HS-5 (cell line): ENCODE measurements at regions not wholly inside any gene's neighbourhood (a gene's known extent, or its start where the extent isn't known, plus 50 kb on each side); places are given as distances from the start of the nearest gene placed in this dataset.
"Not testable (repeated sequence)": the region's sequence is repeated elsewhere in the genome, so short reads cannot be mapped to it uniquely, and the experiment has no call there.

ENCODE experiments used
- DNase-seq: peaks from one replicate; pipeline ENCODE4 v3.0.0-alpha.2; 2012; ENCODE audit warnings: low read depth

DNA sequence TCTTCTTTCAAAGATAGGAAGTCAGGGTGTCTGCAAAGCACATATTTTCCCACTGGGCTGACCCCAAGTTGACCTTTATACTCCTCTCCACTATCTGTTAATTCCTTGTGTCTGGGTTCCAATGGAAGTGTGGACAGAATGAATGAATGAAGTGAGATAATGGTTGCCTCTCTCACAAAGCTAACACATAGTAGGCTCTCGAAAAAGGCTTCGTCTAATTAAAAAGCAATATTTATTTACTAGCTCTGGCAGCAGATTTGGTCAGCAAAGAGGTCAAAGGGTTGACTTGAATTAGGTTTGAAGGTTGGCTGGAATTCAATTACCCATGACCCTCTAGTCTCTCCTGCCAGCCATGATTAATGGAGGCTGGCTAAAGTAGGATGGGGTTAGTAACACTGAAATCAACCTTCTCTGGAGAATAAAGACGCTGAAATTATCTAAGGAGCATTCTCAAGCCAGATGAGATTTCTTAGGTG lies 280.3 kb upstream of the KLF3 start:
- DNase-seq, result no peak

DNA sequence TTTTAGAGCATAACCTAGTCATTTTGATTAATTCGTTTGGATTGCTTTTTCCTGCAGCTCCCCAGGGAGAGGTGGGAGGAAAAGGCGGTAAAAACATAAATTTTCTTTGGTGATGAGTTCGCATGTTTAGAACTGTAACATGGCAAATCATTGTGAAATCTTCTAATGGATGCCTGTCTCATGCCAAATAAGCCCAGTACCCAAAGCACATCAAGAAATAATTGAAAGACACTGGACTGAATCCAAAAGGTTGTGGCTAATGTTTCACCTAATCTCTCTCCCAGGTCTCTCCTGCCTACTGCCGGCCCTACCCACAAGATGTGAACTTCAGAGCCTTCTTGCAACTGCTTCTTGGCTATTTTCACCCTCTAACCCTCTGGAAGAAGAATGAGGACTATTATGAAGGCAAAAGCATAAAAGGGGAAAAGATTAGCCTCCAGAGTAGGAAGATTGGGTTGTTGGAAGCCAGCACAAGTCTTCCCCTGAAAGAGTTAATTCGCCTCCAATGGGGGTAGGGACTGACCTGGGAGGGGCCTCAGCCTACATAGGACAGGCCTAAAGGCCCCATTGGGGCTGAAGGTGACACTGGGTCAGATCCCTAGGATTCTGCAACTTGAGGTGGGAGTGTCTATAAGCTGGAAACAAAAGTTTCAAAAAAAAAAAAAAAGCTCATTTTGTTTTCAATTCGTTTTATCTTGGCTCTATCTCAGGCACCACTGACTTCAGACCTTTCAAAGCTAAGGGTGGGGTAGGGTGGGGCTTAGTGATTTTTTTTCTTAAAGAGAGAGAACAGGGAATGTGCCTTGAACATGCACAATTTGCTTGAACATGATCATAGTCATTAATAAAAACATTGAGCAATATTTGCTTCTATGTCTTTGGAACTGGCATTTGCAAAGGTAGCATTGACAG lies 278.6 kb upstream of the KLF3 start:
- no peak for DNase-seq

DNA sequence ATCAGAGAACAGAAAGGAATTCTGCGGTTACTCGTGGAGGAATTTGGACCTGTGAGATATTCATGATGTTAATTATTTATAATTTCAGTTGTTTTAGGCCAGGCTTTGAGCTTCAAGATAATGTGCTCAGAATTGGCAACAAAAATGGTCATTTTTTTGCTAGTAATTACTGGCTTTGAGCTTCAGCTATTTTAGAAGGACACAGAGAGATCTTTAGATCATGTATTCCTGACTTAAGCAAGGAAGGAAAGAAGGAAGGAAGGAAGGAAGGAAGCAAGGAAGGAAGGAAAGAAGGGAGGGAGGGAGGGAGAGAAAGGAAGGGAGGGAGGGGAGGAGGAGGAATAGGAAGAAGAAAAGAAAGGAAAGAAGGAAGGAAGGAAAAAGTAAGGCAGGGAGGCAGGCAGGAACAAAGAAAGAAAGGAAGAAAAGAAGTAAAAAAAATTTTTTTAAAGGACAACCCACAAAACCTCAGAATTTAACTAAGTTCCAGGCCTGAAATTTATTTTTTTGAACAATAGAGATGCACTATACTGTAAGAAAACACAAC lies 277.9 kb upstream of the KLF3 start:
- DNase-seq, result no peak

DNA sequence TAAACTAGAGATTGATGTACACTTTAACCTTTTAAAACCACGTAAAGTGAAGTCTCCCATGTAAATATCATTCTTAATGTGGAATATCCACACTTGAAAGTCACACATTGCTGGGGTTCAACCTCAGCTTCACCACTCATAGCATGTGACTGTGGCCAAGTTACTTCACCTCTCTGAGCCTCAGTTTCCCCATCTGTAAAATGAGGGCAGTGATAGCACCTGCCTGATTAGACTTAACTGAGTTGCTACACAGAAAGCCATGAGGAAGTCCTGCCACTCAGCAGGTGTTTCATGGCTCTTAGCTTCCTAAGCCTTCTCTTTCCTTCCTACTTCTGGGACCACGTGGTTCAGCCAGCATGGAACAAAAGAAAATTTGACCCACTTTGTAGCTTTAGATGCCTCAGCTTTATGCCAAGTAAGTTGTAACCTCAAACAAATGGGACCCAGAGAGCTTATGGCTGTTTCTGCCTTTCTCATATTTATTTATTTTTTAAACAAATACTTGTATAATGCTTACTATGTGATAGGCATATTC lies 277.3 kb upstream of the KLF3 start:
- no peak for DNase-seq

DNA sequence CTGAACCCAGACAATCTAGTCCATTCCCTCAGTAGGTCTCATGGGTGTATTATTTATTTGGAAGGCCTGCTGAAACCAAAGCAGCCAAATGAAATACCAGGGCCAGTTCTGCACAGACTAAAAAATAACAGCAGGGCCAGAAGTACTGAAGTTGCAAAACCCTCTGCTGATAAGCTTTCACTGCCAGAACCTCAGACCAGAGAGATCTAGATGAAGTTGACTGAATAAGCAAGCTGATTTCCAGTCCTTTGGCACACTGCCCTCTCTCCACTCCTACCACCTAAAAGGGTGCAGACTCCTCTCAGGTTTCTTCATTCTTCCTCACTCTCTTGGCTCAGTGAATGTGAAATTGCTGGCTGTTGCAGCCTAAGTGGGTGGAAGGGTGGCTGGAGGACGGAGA lies 276.7 kb upstream of the KLF3 start:
- no peak for DNase-seq

DNA sequence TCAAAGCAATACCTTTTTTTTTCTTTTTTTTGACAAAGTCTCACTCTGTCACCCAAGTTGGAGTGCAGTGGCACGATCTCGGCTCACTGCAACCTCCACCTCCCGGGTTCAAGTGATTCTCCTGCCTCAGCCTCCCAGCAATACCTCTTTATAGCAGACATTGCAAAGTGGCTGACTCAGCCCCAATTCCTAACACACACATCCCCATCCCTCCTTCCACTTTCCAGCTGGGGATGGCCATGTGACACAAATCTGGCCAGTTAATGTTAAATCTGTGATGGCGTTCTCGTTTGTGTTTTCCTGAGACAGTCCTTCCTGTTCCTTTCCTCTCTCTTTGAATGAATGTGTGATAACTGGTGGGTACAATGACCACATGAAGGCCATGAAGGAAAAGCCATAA lies 276.2 kb upstream of the KLF3 start:
- no peak for DNase-seq

DNA sequence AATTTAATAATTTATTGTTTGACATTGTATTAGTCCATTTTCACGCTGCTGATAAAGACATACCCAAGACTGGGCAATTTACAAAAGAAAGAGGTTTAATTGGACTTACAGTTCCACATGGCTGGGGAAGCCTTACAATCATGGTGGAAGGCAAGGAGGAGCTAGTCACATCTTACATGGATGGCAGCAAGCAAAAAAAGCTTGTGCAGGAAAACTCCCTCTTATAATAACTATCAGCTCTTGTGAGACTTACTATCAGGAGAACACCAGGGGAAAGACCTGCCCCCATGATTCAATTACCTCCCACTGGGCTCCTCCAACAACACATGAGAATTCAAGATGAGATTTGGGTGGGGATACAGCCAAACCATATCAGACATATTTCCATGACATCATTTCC lies 275.1 kb upstream of the KLF3 start:
- DNase-seq, result not testable (repeated sequence)

DNA sequence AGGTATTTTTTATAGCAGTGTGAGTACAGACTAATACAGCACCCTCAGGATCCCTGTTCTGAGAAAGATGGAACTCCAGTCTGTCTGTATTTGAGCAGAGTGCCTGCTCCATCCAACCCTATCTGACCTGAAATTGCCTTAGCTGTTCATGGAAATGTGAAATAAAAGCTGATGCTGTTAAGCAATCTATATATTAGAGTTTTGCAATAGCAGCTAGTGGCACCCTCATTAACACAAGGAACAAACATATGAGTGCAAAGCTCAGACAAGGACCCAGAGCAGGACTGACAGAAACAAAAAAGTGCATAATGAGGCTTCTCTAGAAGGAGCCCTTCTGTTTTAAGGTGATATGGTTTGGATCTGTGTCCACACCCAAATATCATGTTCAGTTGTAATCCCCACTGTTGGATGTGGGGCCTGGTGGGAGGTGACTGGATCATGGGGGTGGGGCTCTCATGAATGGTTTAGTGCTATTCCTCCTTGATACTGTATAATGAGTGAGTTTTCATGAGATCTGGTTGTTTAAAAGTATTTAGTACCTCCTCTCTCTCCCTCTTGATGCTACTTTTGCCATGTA lies 272.9 kb upstream of the KLF3 start:
- no peak for DNase-seq

DNA sequence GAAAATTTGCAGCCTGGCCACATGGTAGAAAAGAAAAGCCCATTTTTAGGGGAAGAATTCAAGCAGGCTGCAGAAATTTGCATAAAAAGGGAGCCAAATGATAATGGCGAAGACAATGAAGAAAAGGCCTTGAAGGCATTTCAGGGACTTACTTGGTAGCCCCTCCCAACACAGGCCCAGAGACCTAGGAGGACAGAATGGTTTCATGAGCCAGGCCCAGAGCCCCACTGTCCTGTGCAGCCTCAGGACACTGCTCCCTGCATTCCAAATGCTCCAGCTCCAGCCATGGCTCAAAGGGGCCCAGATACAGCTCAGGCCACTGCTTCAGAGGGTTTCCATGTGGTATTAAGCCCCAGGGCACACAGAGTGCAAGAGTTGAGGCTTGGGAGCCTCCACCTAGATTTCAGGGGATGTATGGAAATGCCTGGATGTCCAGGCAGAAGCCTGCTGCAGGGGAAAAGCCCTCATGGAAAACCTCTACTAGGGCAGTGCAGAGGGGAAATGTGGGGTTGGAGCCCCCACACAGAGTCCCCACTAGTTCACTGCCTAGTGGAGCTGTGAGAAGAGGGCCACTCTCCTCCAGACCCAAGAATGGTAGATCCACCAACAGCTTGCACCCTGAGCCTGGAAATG lies 271.7 kb upstream of the KLF3 start:
- DNase-seq, result no peak

DNA sequence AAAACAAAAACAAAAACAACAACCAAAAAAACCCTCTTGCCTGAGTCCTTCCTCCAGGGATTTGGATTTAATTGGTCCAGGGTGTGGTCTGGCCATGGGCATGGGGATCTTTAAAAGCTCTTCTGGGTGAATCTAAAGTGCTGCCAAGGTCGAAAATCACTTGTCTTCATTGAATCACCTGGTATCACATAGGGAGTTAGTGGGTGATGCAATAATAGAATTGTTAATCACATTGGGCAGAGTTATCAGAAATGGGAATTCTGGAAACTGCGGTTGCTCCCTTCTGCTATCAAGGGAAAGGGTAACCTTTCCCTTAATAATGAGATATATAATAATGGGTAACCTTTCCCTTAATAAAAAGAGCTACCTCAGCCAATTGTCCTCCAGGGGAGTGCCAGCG lies 267.9 kb upstream of the KLF3 start:
- no peak for DNase-seq

DNA sequence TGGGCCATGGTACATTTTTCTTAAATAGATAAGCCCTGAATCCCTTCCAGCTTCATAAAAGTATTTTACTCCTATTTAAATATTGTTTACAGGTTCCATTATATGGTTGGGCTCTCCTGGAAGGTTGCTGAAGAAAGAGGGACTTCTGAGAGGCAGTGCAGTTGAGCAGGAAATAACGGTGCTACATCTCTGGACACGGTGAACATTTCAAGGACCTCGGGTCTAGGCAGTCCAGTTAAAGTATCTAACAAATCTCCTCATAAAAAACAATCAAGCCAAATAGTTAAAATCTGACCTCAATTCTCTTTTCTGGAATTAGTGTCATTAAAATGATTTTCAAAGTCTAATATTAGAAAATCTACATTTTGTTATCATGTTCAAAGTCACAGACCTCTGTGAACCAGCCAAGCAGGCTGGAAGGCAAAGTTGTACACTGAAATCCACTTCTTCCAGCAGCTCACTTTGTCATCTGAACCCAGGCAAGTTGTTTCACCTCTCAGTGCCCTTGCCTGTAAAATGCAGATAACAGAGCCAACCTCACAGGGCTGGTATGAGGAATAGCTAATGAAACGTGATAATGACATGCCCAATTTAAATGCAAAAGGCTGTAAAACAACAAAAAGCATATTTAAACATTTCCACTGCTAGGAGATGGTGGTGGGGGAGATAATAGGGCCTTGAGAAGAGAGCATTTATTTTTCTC lies 267.0 kb upstream of the KLF3 start:
- DNase-seq, result no peak

DNA sequence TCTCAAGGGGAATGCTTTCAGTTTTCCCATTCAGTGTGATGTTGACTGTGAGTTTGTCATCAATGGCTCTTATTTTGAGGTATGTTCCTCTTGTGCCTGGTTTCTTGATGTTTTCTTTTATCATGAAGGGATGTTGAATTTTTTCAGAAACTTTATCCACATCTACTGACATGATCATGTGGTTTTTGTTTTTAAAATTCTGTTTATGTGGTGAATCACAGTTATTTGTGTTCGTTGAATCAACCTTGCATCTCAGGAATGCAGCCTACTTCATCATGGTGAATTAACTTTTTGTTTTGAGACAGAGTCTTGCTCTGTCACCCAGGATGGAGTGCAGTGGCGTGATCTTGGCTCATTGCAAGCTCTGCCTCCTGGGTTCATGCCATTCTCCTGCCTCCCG lies 263.1 kb upstream of the KLF3 start:
- DNase-seq, result no peak

DNA sequence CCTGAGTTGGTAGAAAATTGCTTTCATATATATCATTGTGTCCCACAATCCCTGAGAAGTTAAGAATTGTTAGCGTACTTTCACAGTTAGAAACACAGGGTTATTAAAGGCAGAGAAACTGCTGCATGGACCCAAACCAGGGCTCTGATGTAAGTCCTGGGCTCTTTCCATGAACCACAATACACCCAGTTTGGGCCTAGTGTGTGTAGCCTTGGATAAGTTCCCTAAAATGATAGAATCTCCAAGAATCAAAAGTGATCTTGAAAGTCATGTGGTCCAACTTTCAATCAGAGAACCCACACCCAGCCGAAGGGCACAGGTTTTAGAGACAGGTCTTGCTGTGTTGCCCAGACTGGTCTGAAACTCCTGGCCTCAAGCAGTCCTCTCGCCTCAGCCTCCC lies 257.8 kb upstream of the KLF3 start:
- no peak for DNase-seq

DNA sequence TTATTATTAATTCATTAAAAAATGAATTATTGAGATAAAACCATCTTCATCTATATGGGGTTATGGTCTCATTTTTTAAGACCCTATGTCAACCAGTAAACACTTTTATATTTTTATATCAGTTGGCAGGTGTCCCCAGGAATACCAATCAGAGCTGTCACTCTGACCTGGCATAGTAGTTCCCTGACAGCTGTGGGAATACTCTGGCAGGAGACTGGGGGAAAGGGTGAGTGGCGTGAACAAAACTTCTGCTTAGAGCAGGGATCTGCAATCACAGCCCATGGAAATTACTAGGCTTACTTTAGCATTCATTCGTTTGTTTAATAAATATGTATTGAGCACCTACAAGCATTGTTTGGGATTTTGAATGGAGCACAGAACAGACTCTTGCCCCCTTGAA lies 254.1 kb upstream of the KLF3 start:
- DNase-seq, result no peak

DNA sequence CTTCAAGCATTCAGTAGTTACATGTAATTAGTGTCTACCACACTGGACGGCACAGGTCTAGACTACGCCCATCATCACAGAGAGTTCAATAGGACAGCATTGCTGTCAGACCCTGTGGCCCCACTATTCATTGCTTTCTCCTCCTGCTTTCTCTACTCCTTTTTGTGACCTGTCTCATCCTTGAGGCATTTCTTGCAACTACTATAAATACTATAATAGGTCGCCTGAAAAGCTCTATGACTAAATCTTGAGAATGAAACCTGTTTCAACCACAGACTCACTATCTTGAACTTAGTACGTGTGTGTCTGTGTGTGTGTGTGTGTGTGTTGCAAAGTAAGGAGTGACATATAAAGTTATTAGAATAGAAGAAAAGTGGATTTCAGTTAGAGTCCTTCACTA lies 252.9 kb upstream of the KLF3 start:
- no peak for DNase-seq

DNA sequence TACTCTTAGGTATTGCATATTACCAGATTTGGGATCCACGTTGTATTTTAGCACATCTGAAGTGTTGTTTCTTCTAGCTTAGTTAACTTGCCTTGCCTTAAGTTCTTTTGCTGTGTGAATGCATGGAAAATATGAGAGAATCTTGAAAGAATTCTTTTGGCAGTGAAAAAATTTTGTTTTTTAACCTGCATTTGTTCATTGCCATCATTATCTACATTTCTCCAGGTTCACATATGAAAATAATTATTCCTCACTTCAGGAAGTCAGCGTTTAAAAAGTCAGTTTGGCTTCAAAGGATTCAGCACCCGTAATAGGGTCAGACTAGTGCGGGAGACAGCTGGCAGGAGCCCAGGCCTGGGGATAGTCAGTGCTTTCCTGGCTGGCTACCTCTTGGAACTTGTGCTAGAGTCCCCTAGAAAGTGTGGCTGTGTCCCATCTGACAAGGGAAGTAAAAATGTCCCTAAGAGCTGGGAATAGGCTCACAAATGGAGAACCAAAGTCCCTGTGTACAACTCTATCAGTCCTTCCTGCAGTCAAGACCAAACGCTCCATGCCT lies 251.9 kb upstream of the KLF3 start:
- DNase-seq, result no peak

DNA sequence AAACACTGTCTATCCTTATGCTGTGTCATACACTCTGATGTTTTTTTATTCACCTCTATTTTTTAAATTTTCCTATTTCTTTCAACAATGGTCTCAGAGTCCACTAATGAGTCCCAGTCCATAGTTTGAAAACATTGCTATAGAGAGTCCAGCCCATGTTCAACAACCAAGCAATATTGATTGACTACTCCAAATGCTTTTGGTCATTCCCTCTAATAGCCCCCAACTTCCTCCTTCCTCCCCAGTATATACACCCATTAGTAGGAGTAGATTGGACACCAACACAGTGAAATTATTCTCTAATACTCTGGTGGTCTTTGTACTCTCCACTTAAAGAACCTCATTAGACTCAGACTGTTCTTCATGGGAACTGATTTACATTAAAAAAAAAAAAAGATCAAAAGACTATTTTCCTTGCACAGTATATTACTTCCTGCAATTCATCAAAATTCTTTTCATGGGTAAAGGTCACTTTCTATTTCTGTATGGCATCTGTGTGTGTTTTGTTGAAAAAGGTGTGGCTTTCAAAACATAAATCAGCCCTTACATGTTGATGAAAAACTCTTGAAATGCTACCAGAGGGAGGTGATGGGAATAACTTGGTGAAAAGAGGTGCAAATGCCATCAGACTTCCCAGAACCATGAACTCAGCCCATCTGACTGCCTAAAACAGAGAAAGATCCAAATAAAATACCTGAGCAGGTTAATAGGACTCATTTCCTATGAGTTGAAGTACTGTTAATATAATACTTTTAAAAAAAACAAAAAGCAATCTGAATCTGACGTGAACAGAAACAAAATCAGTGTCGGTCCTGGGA lies 250.3 kb upstream of the KLF3 start:
- DNase-seq, result no peak

DNA sequence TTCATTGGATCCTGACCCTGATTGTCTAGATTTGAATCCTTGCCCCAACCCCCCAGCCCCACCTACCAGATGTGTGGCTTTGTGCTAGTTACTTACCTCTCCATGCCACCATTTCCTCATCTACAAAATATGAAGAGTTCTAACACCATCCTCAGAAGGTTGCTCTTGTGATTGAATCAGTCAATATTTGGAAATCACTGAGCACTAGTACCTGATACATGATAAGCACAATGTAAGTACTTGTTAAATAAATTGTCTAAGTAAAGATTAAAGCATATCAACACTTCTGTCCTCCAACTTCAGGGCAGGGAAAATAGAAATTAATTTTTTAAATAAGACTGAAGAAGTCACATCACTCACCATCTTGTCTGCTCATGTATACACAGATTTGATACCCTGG lies 249.6 kb upstream of the KLF3 start:
- DNase-seq, result no peak

DNA sequence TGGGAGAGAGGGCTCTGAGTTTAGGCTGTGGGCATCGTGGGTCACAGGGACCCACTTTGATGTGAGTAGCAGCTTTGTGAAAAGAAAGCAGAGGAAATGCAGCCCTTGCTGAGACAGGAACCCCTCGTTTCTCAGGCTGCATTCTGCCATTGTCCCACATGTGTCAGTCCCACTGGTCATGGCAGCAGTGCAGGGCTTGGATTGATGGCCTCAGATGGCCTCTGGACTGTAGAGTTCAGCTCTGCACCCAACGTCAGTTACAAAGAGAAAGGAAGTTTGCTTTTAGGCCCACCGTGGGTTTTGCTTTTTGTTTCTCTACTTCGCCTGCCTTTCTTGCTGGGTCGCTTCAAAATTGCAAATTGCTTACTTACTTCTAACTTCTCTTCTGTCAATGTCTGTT lies 248.3 kb upstream of the KLF3 start:
- no peak for DNase-seq

DNA sequence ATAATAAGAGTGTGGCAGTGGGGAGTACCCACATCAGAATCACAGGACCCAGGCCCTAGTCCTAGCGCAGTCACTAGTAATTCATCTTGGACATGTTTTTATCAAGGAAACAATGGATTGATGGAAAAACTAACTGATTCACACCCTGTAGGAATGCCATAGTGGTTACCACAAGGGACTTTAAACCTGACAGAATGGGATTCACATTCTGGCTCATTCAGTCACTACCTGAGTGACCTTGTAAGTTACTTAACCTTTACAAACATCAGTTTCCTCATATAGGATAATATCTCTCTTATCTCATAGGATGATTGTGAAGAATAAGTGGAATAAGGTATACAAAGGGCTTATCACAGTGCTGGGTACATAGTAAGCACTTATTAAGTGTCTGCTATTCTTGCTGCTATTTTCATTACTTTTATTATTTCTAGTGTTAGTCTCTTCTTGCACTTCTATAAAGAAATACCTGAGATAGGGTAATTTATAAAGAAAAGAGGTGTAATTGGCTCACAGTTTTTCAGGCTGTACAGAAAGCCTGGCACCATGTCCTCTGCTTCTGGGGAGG lies 247.5 kb upstream of the KLF3 start:
- no peak for DNase-seq

DNA sequence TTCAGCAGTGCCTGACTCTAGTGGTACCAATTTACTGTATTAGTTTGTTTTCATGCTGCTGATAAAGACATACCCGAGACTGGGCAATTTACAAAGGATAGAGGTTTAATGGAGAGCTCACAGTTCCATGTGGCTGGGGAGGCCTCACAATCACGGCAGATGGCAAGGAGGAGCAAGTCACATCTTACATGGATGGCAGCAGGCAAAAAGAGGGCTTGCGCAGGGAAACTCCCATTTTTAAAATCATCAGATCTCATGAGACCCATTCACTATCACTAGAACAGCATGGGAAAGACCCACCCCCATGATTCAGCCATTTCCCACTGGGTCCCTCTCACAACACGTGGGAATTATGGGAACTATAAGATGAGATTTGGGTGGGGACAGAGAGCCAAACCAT lies 243.7 kb upstream of the KLF3 start:
- DNase-seq, result not testable (repeated sequence)
